Activated naive CD4-positive, alpha-beta T cell treated with anti-CD3 and anti-CD28 coated beads, Interleukin-2, amount 50 U/mL, for 72 hours (primary cell): ENCODE measurements at regions not wholly inside any gene's neighbourhood (a gene's known extent, or its start where the extent isn't known, plus 50 kb on each side); places are given as distances from the start of the nearest gene placed in this dataset.

ENCODE experiments used
- ATAC-seq, 2 donors: fragments of 150-1000 bp; cut with Tn5 transposase; 2 replicates each; pipeline ENCODE4 v1.10.0; 2021; ENCODE audit warnings: mild to moderate bottlenecking in 2 of 2, moderate library complexity in 2 of 2
- DNase-seq, 2 donors: peaks; one replicate each; pipeline ENCODE4 v3.0.0; 2021 to 2022; ENCODE audit warnings: low spot score in 2 of 2
- H3K27ac Mint-ChIP-seq, 2 donors: one replicate each; pipeline ENCODE4 v1.8.0; 2022; ENCODE audit warnings: mild to moderate bottlenecking in 2 of 2, mixed read lengths in 2 of 2
- H3K36me3 Mint-ChIP-seq, 2 donors: one replicate each; pipeline ENCODE4 v1.8.0; 2022; ENCODE audit warnings: mixed read lengths in 2 of 2
- H3K9me3 Mint-ChIP-seq, 2 donors: one replicate each; pipeline ENCODE4 v1.8.0; 2022; ENCODE audit warnings: mixed read lengths in 2 of 2

GRCh38 chr1:60449876-60450275 is 376.3 kb upstream of the C1orf87 start:
- H3K9me3 Mint-ChIP-seq: peaks cover 5 to 12% of the 10 kb centered on the region in 2 donors
- H3K36me3 Mint-ChIP-seq: no peaks in the 10 kb centered on the region

GRCh38 chr1:60448850-60449249 is 375.3 kb upstream of the C1orf87 start:
- H3K27ac Mint-ChIP-seq: no peak overlapping the region
- ATAC-seq (no peak), DNase-seq (no peak)
- H3K36me3 Mint-ChIP-seq: no peaks in the 10 kb centered on the region
- H3K9me3 Mint-ChIP-seq: peaks cover 5 to 8% of the 10 kb centered on the region in 2 donors

More at GRCh38 chr1:60449876-60450275, 376.3 kb upstream of the C1orf87 start:
- ATAC-seq: no peak
- no peak overlapping the region for H3K27ac Mint-ChIP-seq
- no peak for DNase-seq

- Mint-ChIP-seq H3K36me3 (no peaks in the 10 kb centered on the region), H3K9me3 (peaks cover 5 to 8% of the 10 kb centered on the region in 2 donors)
- no peak for ATAC-seq
Observed at GRCh38 chr1:60444680-60445079, 371.1 kb upstream of the C1orf87 start.

DNA sequence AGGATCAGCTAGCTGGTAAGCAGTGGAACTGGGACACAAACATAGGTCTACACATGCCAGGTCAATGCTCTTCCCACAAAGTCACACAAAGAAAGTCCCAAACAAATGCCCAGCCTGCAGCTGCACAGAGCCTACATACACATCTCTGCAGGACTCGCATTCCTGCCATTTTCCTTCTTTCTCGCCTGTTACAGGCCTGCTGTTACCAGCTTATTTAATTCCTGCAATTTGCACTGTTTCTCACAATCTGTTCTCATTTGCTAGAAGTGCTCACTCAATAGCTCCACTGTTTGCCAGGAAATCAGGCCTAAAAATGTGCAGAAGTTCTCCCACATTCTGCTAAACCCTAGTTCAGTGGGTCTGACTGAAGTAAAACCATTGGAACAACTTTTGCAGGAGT is 362.6 kb upstream of the C1orf87 start:
- Mint-ChIP-seq H3K36me3 (peaks cover 0 to 7% of the 10 kb centered on the region in 2 donors), H3K9me3 (peaks cover 18 to 23% of the 10 kb centered on the region in 2 donors), H3K27ac (no peak overlapping the region)
- ATAC-seq (no peak), DNase-seq (no peak)

More at GRCh38 chr1:60444680-60445079, 371.1 kb upstream of the C1orf87 start:
- H3K27ac Mint-ChIP-seq: no peak overlapping the region
- DNase-seq: no peak

- no peak for ATAC-seq
- DNase-seq: no peak
- peaks cover 0 to 7% of the 10 kb centered on the region in 2 donors for H3K36me3 Mint-ChIP-seq
Observed at GRCh38 chr1:60431593-60431992, 358.0 kb upstream of the C1orf87 start.

DNA sequence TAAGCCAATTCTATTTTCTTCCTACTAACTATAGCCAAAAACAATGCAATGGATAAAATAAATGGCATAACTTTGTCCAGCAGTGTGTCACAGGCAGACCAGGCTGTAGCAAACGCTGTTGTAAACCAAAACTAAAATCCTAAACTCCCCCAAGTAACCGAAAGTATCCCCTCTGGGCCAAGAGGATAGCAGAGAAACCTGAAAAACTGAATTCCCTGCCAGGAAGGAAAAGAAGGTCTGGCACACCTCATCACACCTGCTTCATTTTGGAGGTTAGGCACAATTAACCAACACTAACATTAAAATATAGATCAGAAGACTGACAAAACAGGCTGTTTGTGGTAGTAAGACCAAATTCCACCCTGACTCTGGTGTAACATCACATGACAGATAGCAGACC is 356.8 kb upstream of the C1orf87 start:
- Mint-ChIP-seq H3K27ac (no peak overlapping the region), H3K36me3 (peaks cover 0 to 7% of the 10 kb centered on the region in 2 donors), H3K9me3 (peaks cover 8 to 12% of the 10 kb centered on the region in 2 donors)
- no peak for ATAC-seq
- no peak for DNase-seq

More at GRCh38 chr1:60431593-60431992, 358.0 kb upstream of the C1orf87 start:
- peaks cover 12 to 23% of the 10 kb centered on the region in 2 donors for H3K9me3 Mint-ChIP-seq
- H3K27ac Mint-ChIP-seq: no peak overlapping the region

DNA sequence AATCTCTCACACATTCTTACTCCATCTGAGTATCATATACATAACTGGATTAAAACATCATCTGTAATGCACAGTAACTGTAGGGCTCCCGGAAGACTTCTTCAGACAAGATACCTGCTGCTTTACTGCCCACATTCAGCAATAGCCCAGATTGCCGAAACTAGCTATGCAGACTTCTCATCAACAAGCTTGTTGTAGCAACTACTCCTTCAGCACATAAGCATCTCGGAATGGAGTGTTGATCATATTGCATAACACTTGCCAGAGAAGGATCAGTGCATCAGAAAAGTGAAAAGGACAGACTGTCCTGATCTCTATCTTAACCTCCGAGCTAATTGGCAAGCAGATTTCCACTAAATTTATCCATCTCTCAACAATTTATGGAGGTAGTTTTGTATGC is 354.6 kb upstream of the C1orf87 start:
- DNase-seq (no peak), ATAC-seq (no peak)
- Mint-ChIP-seq H3K27ac (no peak overlapping the region), H3K9me3 (no peaks in the 10 kb centered on the region), H3K36me3 (peaks cover 0 to 7% of the 10 kb centered on the region in 2 donors)

DNA sequence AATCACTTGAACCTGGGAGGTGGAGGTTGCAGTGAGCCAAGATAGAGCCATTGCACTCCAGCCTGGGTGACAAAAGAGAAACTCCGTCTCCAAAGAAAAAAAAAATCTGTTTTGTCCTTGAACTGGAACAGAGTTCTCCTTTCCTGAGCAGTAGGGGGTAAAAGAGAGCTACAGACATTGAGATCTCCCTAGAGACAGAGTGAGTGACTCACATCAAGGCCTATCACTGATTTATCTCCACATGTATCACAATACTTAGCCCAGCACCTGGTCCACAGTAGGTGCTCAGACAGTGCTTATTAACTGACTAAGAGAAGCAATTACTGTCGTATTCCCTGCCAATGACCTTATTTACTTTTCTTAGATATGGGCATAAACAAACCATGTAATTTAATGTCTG is 354.1 kb upstream of the C1orf87 start:
- Mint-ChIP-seq H3K27ac (no peak overlapping the region), H3K9me3 (no peaks in the 10 kb centered on the region), H3K36me3 (peaks cover 0 to 3% of the 10 kb centered on the region in 2 donors)
- no peak for ATAC-seq
- no peak for DNase-seq

DNA sequence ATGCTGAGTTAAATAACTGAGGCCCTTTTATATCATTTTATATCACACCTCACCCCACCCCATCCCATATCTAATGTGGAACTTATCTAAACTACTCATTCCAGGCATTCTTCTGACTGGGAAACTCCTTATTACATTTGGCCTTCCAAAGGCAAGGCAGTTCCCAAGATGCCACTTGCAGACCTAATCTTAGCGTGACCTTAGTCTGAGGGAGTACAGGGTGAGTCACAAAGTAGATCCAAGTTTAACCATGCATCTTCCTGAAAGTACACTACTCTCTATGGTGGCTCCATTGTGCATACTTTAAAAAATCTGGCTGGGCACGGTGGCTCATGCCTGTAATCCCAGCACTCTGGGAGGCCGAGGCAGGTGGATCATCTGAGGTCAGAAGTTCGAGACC is 353.6 kb upstream of the C1orf87 start:
- no peaks in the 10 kb centered on the region for H3K36me3 Mint-ChIP-seq
- DNase-seq (no peak), ATAC-seq (no peak)
- no peak overlapping the region for H3K27ac Mint-ChIP-seq
- no peaks in the 10 kb centered on the region for H3K9me3 Mint-ChIP-seq

DNA sequence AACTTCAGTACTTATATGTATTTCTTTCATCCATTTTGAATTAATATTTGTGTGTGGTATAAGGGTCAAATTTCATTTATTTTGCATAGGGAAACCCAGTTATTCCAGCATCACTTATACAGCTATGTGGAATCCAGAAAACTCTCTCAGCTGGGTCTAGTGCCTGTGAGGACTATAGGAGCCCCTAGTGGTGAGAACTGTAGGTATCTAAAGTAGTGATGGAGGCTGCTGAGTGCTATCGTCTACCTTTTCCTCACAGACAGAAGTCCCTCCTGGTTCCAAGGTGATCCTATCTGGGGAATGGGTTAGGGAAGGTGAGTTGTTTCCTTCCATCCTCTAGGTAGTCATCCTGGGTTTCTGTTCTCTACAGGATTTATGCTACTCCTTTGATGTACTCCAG is 352.0 kb upstream of the C1orf87 start:
- ATAC-seq (no peak), DNase-seq (no peak)
- Mint-ChIP-seq H3K36me3 (no peaks in the 10 kb centered on the region), H3K27ac (no peak overlapping the region), H3K9me3 (peaks cover 0 to 3% of the 10 kb centered on the region in 2 donors)

- no peak for ATAC-seq
- DNase-seq: no peak
- Mint-ChIP-seq H3K27ac (no peak overlapping the region), H3K9me3 (peaks cover 3 to 5% of the 10 kb centered on the region in 2 donors), H3K36me3 (no peaks in the 10 kb centered on the region)
Observed at GRCh38 chr1:60423146-60423780, 349.7 kb upstream of the C1orf87 start.

DNA sequence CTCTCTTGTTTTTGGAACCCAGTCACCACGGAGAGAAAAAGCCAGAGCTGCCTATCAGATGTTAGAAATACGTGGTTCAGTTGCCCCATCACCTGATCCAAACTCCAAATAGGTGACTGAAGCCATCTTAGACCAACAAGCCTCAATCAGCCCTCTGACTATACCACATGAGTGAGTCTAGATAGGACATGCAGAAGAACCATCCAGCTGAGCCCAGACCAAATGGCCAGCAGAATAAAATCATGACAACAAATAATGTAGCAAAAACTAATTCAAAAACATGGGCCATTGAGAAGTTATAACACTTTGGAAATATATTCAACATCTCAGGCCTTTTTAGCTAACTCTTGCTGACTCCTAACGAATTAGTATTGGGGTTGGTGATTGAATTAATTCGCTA is 348.4 kb upstream of the C1orf87 start:
- H3K36me3 Mint-ChIP-seq: no peaks in the 10 kb centered on the region
- H3K9me3 Mint-ChIP-seq: peaks cover 5% of the 10 kb centered on the region in 2 donors
- no peak for ATAC-seq
- H3K27ac Mint-ChIP-seq: no peak overlapping the region
- DNase-seq: no peak

- Mint-ChIP-seq H3K27ac (no peak overlapping the region), H3K36me3 (no peaks in the 10 kb centered on the region), H3K9me3 (peaks cover 8 to 10% of the 10 kb centered on the region in 2 donors)
- DNase-seq (no peak), ATAC-seq (no peak)
Observed at GRCh38 chr1:60419023-60419422, 345.5 kb upstream of the C1orf87 start.

GRCh38 chr1:60415696-60416095 is 342.1 kb upstream of the C1orf87 start:
- no peak for ATAC-seq
- Mint-ChIP-seq H3K9me3 (peaks cover 4 to 10% of the 10 kb centered on the region in 2 donors), H3K36me3 (no peaks in the 10 kb centered on the region), H3K27ac (no peak overlapping the region)
- DNase-seq: no peak

- H3K9me3 Mint-ChIP-seq: peaks cover 4 to 8% of the 10 kb centered on the region in 2 donors
- no peak overlapping the region for H3K27ac Mint-ChIP-seq
- DNase-seq: no peak
- no peaks in the 10 kb centered on the region for H3K36me3 Mint-ChIP-seq
- ATAC-seq: no peak
Observed at GRCh38 chr1:60413091-60413490, 339.5 kb upstream of the C1orf87 start.

- H3K36me3 Mint-ChIP-seq: no peaks in the 10 kb centered on the region
- ATAC-seq (no peak), DNase-seq (no peak)
- H3K27ac Mint-ChIP-seq: peak overlapping the region in 1 of 2 donors; percentile 18
- peaks cover 0 to 8% of the 10 kb centered on the region in 2 donors for H3K9me3 Mint-ChIP-seq
Observed at GRCh38 chr1:60411591-60411990, 338.0 kb upstream of the C1orf87 start.

DNA sequence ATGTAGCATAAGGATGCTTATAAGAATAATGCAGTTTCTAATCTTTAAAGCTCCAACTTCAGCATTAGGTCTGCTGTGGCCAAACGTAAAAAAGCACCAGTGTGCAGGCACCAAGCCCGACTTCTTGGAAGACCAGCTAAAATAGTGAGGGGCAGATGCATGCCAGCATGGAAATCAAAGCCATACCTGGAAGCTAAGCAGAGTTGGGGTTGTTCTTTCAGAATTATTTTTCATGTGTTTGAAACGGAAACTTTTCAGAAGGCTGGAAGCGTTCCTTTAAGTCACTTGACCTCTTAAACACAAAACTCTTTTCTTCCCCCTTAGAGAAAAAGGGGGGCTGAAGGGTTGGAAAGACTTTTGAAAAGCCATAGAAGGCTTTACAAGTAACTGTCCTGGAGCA is 329.2 kb upstream of the C1orf87 start:
- Mint-ChIP-seq H3K27ac (no peak overlapping the region), H3K36me3 (no peaks in the 10 kb centered on the region), H3K9me3 (no peaks in the 10 kb centered on the region)
- DNase-seq (no peak), ATAC-seq (no peak)

GRCh38 chr1:60402216-60402615 is 328.6 kb upstream of the C1orf87 start:
- Mint-ChIP-seq H3K36me3 (no peaks in the 10 kb centered on the region), H3K9me3 (no peaks in the 10 kb centered on the region), H3K27ac (no peak overlapping the region)
- ATAC-seq (no peak), DNase-seq (no peak)
